ENCODE measurements at regions not wholly inside any gene's neighbourhood (a gene's known extent, or its start where the extent isn't known, plus 50 kb on each side); places are given as distances from the start of the nearest gene placed in this dataset.

DNA sequence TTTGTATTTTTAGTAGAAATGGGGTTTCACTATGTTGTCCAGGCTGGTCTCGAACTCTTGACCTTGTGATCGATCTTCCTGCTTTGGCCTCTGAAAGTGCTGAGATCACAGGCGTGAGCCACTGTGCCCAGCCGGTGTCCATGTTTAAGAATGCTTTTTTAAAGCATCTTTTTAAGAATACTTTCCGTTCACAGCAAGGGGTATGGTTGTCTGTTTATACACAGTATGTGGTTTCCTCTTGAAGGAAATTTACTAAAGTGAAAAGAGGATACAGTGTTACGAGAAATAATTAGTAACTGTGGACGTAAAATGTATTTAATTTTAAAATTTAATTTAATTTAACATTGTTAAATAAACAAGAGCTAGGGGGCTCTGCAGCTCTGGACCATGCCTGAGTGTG lies 73.4 kb downstream of the GSC start (continued):
- TF ChIP-seq, protein P1, sequence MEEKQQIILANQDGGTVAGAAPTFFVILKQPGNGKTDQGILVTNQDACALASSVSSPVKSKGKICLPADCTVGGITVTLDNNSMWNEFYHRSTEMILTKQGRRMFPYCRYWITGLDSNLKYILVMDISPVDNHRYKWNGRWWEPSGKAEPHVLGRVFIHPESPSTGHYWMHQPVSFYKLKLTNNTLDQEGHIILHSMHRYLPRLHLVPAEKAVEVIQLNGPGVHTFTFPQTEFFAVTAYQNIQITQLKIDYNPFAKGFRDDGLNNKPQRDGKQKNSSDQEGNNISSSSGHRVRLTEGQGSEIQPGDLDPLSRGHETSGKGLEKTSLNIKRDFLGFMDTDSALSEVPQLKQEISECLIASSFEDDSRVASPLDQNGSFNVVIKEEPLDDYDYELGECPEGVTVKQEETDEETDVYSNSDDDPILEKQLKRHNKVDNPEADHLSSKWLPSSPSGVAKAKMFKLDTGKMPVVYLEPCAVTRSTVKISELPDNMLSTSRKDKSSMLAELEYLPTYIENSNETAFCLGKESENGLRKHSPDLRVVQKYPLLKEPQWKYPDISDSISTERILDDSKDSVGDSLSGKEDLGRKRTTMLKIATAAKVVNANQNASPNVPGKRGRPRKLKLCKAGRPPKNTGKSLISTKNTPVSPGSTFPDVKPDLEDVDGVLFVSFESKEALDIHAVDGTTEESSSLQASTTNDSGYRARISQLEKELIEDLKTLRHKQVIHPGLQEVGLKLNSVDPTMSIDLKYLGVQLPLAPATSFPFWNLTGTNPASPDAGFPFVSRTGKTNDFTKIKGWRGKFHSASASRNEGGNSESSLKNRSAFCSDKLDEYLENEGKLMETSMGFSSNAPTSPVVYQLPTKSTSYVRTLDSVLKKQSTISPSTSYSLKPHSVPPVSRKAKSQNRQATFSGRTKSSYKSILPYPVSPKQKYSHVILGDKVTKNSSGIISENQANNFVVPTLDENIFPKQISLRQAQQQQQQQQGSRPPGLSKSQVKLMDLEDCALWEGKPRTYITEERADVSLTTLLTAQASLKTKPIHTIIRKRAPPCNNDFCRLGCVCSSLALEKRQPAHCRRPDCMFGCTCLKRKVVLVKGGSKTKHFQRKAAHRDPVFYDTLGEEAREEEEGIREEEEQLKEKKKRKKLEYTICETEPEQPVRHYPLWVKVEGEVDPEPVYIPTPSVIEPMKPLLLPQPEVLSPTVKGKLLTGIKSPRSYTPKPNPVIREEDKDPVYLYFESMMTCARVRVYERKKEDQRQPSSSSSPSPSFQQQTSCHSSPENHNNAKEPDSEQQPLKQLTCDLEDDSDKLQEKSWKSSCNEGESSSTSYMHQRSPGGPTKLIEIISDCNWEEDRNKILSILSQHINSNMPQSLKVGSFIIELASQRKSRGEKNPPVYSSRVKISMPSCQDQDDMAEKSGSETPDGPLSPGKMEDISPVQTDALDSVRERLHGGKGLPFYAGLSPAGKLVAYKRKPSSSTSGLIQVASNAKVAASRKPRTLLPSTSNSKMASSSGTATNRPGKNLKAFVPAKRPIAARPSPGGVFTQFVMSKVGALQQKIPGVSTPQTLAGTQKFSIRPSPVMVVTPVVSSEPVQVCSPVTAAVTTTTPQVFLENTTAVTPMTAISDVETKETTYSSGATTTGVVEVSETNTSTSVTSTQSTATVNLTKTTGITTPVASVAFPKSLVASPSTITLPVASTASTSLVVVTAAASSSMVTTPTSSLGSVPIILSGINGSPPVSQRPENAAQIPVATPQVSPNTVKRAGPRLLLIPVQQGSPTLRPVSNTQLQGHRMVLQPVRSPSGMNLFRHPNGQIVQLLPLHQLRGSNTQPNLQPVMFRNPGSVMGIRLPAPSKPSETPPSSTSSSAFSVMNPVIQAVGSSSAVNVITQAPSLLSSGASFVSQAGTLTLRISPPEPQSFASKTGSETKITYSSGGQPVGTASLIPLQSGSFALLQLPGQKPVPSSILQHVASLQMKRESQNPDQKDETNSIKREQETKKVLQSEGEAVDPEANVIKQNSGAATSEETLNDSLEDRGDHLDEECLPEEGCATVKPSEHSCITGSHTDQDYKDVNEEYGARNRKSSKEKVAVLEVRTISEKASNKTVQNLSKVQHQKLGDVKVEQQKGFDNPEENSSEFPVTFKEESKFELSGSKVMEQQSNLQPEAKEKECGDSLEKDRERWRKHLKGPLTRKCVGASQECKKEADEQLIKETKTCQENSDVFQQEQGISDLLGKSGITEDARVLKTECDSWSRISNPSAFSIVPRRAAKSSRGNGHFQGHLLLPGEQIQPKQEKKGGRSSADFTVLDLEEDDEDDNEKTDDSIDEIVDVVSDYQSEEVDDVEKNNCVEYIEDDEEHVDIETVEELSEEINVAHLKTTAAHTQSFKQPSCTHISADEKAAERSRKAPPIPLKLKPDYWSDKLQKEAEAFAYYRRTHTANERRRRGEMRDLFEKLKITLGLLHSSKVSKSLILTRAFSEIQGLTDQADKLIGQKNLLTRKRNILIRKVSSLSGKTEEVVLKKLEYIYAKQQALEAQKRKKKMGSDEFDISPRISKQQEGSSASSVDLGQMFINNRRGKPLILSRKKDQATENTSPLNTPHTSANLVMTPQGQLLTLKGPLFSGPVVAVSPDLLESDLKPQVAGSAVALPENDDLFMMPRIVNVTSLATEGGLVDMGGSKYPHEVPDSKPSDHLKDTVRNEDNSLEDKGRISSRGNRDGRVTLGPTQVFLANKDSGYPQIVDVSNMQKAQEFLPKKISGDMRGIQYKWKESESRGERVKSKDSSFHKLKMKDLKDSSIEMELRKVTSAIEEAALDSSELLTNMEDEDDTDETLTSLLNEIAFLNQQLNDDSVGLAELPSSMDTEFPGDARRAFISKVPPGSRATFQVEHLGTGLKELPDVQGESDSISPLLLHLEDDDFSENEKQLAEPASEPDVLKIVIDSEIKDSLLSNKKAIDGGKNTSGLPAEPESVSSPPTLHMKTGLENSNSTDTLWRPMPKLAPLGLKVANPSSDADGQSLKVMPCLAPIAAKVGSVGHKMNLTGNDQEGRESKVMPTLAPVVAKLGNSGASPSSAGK (IDR thresholded peaks at IDR 0.05) = no peak
- TF ChIP-seq, protein P2, sequence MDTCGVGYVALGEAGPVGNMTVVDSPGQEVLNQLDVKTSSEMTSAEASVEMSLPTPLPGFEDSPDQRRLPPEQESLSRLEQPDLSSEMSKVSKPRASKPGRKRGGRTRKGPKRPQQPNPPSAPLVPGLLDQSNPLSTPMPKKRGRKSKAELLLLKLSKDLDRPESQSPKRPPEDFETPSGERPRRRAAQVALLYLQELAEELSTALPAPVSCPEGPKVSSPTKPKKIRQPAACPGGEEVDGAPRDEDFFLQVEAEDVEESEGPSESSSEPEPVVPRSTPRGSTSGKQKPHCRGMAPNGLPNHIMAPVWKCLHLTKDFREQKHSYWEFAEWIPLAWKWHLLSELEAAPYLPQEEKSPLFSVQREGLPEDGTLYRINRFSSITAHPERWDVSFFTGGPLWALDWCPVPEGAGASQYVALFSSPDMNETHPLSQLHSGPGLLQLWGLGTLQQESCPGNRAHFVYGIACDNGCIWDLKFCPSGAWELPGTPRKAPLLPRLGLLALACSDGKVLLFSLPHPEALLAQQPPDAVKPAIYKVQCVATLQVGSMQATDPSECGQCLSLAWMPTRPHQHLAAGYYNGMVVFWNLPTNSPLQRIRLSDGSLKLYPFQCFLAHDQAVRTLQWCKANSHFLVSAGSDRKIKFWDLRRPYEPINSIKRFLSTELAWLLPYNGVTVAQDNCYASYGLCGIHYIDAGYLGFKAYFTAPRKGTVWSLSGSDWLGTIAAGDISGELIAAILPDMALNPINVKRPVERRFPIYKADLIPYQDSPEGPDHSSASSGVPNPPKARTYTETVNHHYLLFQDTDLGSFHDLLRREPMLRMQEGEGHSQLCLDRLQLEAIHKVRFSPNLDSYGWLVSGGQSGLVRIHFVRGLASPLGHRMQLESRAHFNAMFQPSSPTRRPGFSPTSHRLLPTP (IDR thresholded peaks at IDR 0.05; ENCODE audit: borderline replicate concordance, extremely low read depth, insufficient read length) = no peak
- no peak for TF ChIP-seq ZNF644 (tag; IDR thresholded peaks at IDR 0.05; ENCODE audit: low read depth)
- TF ChIP-seq TAF7 (tag; IDR thresholded peaks at IDR 0.05) = no peak
- TF ChIP-seq ETV6 (IDR thresholded peaks at IDR 0.05; ENCODE audit: borderline replicate concordance in 1 of 2, low read depth in 2 of 2, low read length in 1 of 2) = no peak
- no peak for TF ChIP-seq ETV6 (CRISPR knock-in tag; IDR thresholded peaks at IDR 0.05; ENCODE audit: borderline replicate concordance)
- TF ChIP-seq KHSRP (IDR thresholded peaks at IDR 0.05) = no peak
- TF ChIP-seq, protein P3, sequence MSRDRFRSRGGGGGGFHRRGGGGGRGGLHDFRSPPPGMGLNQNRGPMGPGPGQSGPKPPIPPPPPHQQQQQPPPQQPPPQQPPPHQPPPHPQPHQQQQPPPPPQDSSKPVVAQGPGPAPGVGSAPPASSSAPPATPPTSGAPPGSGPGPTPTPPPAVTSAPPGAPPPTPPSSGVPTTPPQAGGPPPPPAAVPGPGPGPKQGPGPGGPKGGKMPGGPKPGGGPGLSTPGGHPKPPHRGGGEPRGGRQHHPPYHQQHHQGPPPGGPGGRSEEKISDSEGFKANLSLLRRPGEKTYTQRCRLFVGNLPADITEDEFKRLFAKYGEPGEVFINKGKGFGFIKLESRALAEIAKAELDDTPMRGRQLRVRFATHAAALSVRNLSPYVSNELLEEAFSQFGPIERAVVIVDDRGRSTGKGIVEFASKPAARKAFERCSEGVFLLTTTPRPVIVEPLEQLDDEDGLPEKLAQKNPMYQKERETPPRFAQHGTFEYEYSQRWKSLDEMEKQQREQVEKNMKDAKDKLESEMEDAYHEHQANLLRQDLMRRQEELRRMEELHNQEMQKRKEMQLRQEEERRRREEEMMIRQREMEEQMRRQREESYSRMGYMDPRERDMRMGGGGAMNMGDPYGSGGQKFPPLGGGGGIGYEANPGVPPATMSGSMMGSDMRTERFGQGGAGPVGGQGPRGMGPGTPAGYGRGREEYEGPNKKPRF (IDR thresholded peaks at IDR 0.05; ENCODE audit: low read depth, low read length) = no peak
- TF ChIP-seq ZNF324 (CRISPR knock-in tag; IDR thresholded peaks at IDR 0.05) = no peak
- TF ChIP-seq CREB1 (IDR thresholded peaks at IDR 0.05) = no peak
- TF ChIP-seq CREB1 (CRISPR knock-in tag; IDR thresholded peaks at IDR 0.05) = no peak
- no peak for TF ChIP-seq SAFB2 (IDR thresholded peaks at IDR 0.05; ENCODE audit: borderline replicate concordance, low read depth, low read length, severe bottlenecking)
